Fibroblast of skin of back (primary cell): ENCODE measurements at regions not wholly inside any gene's neighbourhood (a gene's known extent, or its start where the extent isn't known, plus 50 kb on each side); places are given as distances from the start of the nearest gene placed in this dataset.
A peak's percentile ranks its signal among the peaks of the same experiment; 100 is the strongest.
"Not testable (repeated sequence)": the region's sequence is repeated elsewhere in the genome, so short reads cannot be mapped to it uniquely, and the experiment has no call there.

ENCODE experiments used
- DNase-seq: peaks from one replicate; pipeline ENCODE4 v3.0.0-alpha.2; 2013

DNA sequence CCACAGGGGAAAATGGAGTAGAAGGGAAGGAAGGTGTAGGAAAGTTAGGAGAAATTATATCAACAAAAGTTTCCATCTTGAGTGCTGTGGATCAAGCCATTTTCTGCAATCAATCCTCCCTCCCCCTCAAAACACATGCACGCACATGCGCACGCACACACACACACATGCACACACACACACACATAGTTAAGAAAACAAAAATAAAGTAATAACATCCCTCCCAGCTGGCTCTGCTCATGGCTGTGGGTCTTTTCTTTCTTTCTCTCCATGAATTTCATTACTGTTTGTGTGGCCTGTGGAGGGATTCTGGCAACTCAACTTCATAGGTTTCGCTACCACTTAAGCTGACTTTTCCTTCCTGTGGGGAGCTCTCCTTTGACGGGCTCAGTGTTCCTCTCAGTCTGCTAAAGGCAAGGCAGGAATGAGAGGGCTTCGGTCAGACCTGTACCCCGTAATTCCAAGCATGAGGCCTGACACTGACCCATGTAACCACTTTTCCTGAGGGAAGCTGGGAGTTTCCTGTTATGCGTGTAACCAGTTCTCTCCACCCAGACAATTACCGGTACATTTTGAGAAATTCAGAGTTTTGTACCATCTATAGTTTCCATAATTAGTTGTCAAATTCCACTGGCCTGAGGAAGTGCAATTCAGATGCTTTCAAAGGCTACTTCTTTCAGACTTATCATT is 79.8 kb downstream of the ZNF92 start:
- no peak for DNase-seq

GRCh38 chr7:65454469-65454868 is 80.8 kb downstream of the ZNF92 start:
- DNase-seq, result no peak

GRCh38 chr7:65455050-65455449 is 81.4 kb downstream of the ZNF92 start:
- DNase-seq, result not testable (repeated sequence)

DNA sequence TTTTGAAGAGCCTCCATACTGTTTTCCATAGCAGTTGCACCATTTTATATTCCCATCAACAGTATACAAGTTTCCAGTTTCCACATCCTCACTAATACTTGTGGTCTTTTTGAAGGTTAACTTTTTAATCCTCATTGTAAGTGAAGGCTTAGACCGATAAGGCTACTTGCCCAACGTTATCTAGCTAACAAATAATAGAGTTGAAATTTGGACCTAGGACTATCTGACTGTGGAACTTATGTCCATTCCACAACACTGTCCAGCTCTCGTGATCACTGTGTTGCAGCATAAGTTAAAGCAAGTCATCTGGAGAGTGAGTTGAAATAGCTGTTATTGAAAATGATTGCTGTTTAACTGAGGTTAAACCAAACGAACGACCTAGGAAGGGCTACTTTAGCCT is 84.0 kb downstream of the ZNF92 start:
- no peak for DNase-seq

DNA sequence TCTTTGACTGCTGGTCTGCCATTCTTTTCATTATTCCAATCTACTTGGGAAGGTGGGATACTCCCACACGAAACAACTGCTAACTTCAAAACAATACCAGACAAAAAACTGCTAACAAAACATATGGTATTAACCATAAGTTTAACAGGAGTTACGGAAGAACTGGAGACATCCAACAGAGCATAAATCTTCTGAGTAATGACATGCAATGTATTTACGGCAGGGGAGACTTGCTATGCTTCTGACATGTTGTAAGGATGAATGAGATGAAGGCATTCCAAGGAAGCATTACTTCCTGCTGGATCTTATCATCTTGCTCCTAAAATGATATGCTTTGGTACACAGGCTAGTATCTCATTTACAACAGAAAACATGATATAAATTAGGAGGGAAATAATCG is 85.8 kb downstream of the ZNF92 start:
- DNase-seq, result no peak

DNA sequence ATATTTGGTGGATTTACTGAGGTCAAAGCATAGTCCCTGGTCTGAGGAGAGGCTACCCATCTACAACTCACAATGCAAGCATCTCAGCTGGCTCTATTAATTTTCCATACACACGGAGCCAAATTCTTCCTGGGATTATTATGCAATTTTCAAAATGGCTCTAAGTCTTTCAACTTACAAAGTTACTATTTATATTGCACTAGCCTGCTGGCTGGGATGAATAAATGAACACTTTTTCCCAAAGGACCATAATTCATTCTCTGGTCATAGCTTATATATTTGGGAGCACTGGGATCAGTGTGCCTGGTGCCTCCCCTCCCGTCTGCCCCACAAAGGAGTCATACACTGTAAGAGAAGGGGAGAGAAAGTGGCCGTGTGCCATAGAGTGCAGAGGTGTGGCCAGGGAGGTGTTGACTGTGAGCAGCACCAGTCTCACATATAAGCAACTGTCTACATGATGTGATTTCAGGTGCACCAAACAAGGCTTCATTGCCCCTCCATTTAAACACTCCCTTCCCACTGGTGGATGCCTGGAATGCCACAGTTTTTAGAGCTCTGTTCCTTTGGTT is 88.6 kb downstream of the ZNF92 start:
- no peak for DNase-seq

GRCh38 chr7:65463184-65463583 is 89.5 kb downstream of the ZNF92 start:
- DNase-seq, result no peak

GRCh38 chr7:65469919-65470558 is 96.4 kb downstream of the ZNF92 start:
- DNase-seq, result not testable (repeated sequence)

- DNase-seq, result no peak
Observed at GRCh38 chr7:65471587-65471986, 97.9 kb downstream of the ZNF92 start.

- no peak for DNase-seq
Observed at GRCh38 chr7:65475040-65475726, 101.5 kb downstream of the ZNF92 start.

DNA sequence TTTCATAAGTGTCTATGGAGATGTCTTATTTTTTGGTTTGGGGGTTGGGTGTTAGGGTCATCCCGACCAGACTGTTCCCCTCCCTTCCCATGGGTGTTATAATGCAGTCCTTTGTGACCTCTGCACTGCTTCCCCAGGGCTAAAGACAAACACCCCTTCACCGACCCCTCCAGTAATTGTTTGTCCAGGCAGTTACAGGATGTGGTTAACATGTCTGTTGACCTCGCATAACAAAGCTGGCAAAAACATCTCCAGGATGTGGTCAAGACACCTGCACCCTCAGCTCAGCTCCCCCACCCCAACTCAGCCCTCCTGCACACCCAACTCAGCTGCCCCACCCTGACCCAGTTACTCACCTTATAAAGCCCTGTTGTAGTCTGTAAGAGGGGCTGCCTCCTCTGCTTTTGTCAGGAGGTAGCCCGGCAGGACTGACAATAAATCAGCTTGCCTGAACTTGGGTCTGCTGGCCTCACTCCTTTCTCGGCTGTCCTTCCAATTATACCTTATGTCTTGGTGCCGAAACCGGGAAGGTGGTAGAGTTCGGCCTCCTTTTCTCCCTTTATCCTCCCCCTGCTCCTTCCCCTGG is 102.2 kb downstream of the ZNF92 start:
- no peak for DNase-seq

DNA sequence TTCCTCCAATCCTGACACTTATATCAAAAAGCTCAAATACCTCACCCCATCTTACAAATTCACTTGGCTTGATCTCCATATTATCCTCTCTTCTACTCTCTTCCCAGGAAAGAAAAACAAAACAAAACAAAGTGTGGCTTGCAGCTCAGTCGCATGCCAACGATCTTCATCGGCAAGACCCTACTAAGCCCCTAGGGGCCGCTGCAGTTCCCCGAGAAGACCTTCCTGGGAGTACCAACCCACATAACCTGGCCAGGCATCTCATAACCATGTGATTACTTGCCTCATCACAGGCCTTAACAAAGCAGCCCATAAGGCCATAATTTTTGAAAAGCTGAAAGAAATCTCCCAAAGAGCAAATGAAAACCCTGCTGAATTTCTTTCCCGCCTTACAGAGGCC is 103.7 kb downstream of the ZNF92 start:
- DNase-seq, result no peak

- no peak for DNase-seq
Observed at GRCh38 chr7:65489260-65489767, 115.7 kb downstream of the ZNF92 start.

- not testable (repeated sequence) for DNase-seq
Observed at GRCh38 chr7:65496697-65497096, 123.0 kb downstream of the ZNF92 start.

- DNase-seq, result no peak
Observed at GRCh38 chr7:65503434-65504152, 129.9 kb downstream of the ZNF92 start.

DNA sequence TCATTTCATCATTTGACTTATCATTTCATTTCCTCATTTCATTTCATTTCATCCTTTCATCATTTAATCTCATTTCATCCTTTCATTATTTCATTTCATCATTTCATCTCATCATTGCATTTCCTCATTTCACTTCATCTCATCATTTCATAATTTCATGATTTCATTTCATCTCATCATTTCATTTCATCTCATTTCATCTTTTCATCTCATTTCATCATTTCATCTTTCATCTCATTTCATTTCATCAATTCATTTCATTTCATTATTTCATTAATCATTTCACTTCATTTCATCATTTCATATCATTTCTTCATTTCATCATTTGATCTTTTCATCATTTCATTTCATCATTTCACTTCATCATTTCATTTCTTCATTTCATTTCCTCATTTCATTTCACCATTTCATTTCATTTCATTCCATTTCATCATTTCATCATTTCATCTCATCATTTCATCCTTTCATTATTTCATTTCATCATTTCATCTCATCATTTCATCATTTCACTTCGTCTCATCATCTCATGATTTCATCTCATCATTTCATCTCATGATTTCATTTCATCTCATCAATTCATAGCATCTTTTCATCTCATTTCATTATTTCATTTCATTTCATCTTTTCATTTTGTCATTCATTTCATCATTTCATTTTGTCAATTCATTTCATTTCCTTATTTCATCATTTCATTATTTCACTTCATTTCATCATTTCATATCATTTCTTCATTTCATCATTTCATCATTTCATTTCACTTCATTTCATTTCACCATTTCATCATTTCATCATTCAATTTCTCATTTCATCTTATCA is 131.1 kb downstream of the ZNF92 start:
- not testable (repeated sequence) for DNase-seq

- not testable (repeated sequence) for DNase-seq
Observed at GRCh38 chr7:65505320-65505633, 131.6 kb downstream of the ZNF92 start.

DNA sequence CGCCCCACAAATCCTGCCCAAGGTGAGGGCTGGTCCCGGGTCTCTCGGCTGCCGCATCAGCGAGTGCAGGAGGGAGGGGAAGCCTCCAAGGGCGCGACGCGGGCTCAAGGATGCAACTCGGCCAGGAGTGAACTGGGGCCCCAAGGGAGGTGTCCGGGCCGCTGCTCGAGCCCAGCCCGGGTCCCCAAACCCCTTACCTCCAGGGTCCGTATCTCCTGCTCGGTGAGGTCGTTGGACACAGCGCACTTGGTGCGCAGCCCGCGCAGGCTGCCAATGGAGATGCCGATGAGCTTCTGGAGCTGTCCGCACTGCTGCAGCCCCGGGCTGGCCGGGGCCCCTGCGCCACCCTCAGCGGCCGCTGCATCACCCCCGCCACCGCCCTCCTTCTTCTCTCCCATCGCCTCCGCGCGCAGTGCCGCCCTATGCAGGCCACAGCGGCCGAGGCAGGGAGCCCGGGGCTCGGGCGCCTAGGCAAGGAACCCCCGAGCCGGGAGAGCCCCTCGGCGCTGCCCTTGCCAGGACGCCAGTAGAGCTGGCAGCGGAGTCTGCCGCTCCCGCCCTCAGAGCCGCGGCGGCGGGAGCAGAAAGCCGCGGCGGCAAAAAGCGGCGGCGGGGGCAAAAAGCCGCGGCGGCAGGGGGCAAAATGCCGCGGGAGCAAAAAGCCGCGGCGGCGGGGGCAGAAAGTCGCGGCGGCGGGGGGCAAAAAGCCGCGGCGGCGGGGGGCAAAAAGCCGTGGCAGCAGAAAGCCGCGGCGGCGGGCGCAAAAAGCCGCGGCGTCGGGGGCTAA is 135.1 kb downstream of the ZNF92 start:
- DNase-seq, result not testable (repeated sequence)

DNA sequence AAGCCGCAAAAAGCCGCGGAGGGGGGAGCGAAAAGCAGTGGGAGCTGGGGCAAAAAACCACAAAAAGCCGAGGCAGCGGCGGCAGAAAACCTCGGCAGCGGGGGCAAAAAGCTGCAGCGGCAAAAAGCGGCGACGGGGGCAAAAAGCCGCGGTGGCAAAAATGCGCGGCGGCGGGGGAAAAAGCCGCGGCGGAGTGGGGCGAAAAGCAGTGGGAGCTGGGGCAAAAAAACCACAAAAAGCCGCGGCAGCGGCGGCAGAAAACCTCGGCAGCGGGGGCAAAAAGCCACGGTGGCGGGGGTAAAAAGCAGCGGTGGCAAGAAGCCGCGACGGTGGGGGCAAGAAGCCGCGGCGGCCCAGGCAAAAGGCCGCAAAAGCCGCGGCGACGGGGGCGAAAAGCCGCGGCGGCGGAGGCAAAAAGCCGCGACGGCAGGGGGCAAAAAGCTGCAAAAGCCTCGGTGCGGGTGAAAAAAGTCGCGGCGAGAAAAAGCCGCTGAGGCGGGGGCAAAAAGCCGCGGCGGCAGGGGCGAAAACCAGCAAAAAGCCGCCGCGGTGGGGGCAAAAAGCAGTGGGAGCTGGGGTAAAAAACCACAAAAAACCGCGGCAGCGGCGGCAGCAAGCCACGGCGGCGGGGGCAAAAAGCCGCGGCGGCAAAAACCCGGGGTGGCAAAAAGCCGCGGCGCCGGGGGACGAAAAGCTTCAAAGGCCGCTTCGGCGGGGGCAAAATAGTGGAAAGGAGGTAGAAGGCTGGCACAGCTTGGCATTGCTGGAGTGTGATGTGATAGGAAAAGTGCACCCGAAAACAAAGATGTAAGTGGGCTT is 135.9 kb downstream of the ZNF92 start:
- peak; percentile 1 for DNase-seq

GRCh38 chr7:65510187-65510538 is 136.5 kb downstream of the ZNF92 start:
- not testable (repeated sequence) for DNase-seq
